ENCODE measurements at regions not wholly inside any gene's neighbourhood (a gene's known extent, or its start where the extent isn't known, plus 50 kb on each side); places are given as distances from the start of the nearest gene placed in this dataset.

- no peak for DNase-seq
Observed at GRCh38 chr13:103308667-103309066, 242.4 kb upstream of the SLC10A2 start.

GRCh38 chr13:103306163-103306562 is 239.9 kb upstream of the SLC10A2 start:
- no peak for DNase-seq

GRCh38 chr13:103303078-103303651 is 236.9 kb upstream of the SLC10A2 start:
- no peak for DNase-seq

- DNase-seq, result no peak
Observed at GRCh38 chr13:103302676-103303075, 236.5 kb upstream of the SLC10A2 start.

- no peak for DNase-seq
Observed at GRCh38 chr13:103299079-103299478, 232.9 kb upstream of the SLC10A2 start.

GRCh38 chr13:103297083-103297482 is 230.9 kb upstream of the SLC10A2 start:
- DNase-seq, result no peak

- DNase-seq, result no peak
Observed at GRCh38 chr13:103291798-103292572, 225.8 kb upstream of the SLC10A2 start.

GRCh38 chr13:103291226-103291625 is 225.0 kb upstream of the SLC10A2 start:
- no peak for DNase-seq

GRCh38 chr13:103289681-103290080 is 223.5 kb upstream of the SLC10A2 start:
- no peak for DNase-seq

GRCh38 chr13:103288114-103288513 is 221.9 kb upstream of the SLC10A2 start:
- DNase-seq, result peak; percentile 15

GRCh38 chr13:103287659-103288058 is 221.4 kb upstream of the SLC10A2 start:
- no peak for DNase-seq

- DNase-seq, result no peak
Observed at GRCh38 chr13:103284466-103284865, 218.2 kb upstream of the SLC10A2 start.

GRCh38 chr13:103283451-103283820 is 217.2 kb upstream of the SLC10A2 start:
- no peak for DNase-seq

GRCh38 chr13:103282571-103283450 is 216.6 kb upstream of the SLC10A2 start:
- DNase-seq, result no peak

GRCh38 chr13:103277959-103278694 is 211.9 kb upstream of the SLC10A2 start:
- no peak for DNase-seq

- DNase-seq, result no peak
Observed at GRCh38 chr13:103276775-103277498, 210.7 kb upstream of the SLC10A2 start.

GRCh38 chr13:103275722-103276121 is 209.5 kb upstream of the SLC10A2 start:
- no peak for DNase-seq

- DNase-seq, result no peak
Observed at GRCh38 chr13:103275081-103275480, 208.9 kb upstream of the SLC10A2 start.

GRCh38 chr13:103273825-103274224 is 207.6 kb upstream of the SLC10A2 start:
- DNase-seq, result no peak

GRCh38 chr13:103272770-103273169 is 206.6 kb upstream of the SLC10A2 start:
- DNase-seq, result no peak

- no peak for DNase-seq
Observed at GRCh38 chr13:103263448-103263847, 197.2 kb upstream of the SLC10A2 start.

GRCh38 chr13:103255587-103256301 is 189.5 kb upstream of the SLC10A2 start:
- no peak for DNase-seq
